A673 (cell line): ENCODE measurements at regions not wholly inside any gene's neighbourhood (a gene's known extent, or its start where the extent isn't known, plus 50 kb on each side); places are given as distances from the start of the nearest gene placed in this dataset.

ENCODE experiments used
- BruUV-seq: library from RNA; stranded (reverse); fragments of 400-500 nt; replicated peaks from 2 replicates; lab custom pipeline; 2021; lab: Mats Ljungman, UMichigan
- CTCF ChIA-PET: fragments of 300-600 bp; sonication (Branson Sonifier 250); formaldehyde crosslinking; loops from one replicate; lab custom pipeline; 2022; ENCODE audit warnings: antibody characterized with exemption; lab: Charles Lee
- POLR2A ChIA-PET: fragments of 300-600 bp; sonication (Branson Sonifier 250); formaldehyde crosslinking; loops from one replicate; lab custom pipeline; 2022; ENCODE audit warnings: antibody characterized with exemption; ENCODE audit not compliant: low non-redundant PET; lab: Charles Lee
- DNase-seq: peaks from one replicate; pipeline ENCODE4 v3.0.0-alpha.2; 2015; ENCODE audit warnings: low spot score
- H3K27ac ChIP-seq: fragments of 200-600 bp; sonication (generic); 2 replicates; pipeline ENCODE4 v1.5.1; 2016; ENCODE audit warnings: mixed run types, low read depth, mild to moderate bottlenecking, mixed read lengths, antibody characterized with exemption, low read length; ENCODE audit not compliant: poor library complexity, severe bottlenecking
- H3K27me3 ChIP-seq: fragments of 200-600 bp; sonication (generic); replicated peaks from 2 replicates; pipeline ENCODE4 v1.6.1; 2017; ENCODE audit warnings: mixed run types, low read depth, mild to moderate bottlenecking, mixed read lengths, antibody characterized with exemption, low read length; ENCODE audit not compliant: insufficient read depth, poor library complexity
- H3K36me3 ChIP-seq: fragments of 200-600 bp; sonication (generic); 2 replicates; pipeline ENCODE4 v1.6.1; 2016; ENCODE audit warnings: mixed run types, mild to moderate bottlenecking, mixed read lengths, antibody characterized with exemption, low read length; ENCODE audit not compliant: insufficient read depth, poor library complexity, severe bottlenecking
- H3K4me1 ChIP-seq: fragments of 200-600 bp; sonication (generic); 2 replicates; pipeline ENCODE4 v1.6.1; 2017; ENCODE audit warnings: mixed run types, mild to moderate bottlenecking, mixed read lengths, antibody characterized with exemption, low read length; ENCODE audit not compliant: insufficient read depth, poor library complexity, severe bottlenecking
- H3K4me3 ChIP-seq: fragments of 200-600 bp; sonication (generic); 2 replicates; pipeline ENCODE4 v1.5.1; 2016; ENCODE audit warnings: low read depth, mixed run types, mild to moderate bottlenecking, mixed read lengths, low read length; ENCODE audit not compliant: poor library complexity, severe bottlenecking
- H3K9me3 ChIP-seq: fragments of 200-600 bp; sonication (generic); 2 replicates; pipeline ENCODE4 v1.6.1; 2016; ENCODE audit warnings: mixed run types, low read depth, mild to moderate bottlenecking, mixed read lengths, antibody characterized with exemption, low read length; ENCODE audit not compliant: poor library complexity, severe bottlenecking
- CTCF ChIP-seq: fragments of 300-800, 200-600 bp; sonication (generic); conservative IDR thresholded peaks from 2 replicates; pipeline ENCODE4 v1.5.1; 2017; ENCODE audit warnings: low read depth, mild to moderate bottlenecking, antibody characterized with exemption, low read length, moderate library complexity, mixed read lengths
- EZH2 ChIP-seq: fragments of 200-600 bp; sonication (generic); IDR thresholded peaks from 2 replicates; pipeline ENCODE4 v1.6.1; 2017; ENCODE audit warnings: borderline replicate concordance, low read depth, mild to moderate bottlenecking, mixed read lengths, antibody characterized with exemption, low read length; ENCODE audit not compliant: poor library complexity, severe bottlenecking
- intact Hi-C: fragments of 100-400 bp; cut with micrococcal nuclease; formaldehyde crosslinking; loops from one replicate; pipeline ENCODE4 v1.10.0; 2022; ENCODE audit not compliant: unreplicated experiment

DNA sequence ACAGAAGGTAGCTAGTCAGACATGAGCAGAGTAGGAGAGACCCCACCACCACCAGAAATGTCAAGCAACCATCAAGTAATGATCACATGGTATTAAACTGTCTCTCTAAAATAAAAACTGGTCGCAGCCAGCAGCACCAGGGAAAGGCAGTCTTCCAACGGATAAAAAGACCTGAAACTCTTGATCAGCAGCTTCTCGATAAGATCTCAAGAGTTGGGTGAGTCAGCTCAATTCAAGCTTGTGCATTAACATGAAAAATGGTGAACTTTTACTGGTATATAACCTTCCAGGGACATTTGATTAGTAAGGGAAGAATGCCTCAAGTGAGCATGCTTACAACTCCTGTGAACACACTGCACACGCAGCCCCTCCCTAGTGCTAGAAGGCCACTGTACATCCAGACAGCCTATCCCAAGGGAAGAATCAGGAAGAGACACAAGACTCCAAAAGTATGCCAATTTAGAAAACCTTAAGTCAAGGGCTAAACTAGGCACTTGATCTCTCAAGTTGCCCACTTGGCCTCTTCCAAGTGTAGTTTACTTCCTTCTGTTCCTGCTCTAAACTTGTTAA is 270.0 kb upstream of the GNPDA2 start:
- CTCF ChIA-PET, result no interaction called here
- DNase-seq, result no peak

GRCh38 chr4:44988011-44988410 is 261.7 kb upstream of the GNPDA2 start:
- no peaks in the 10 kb centered on the region for H3K4me1 ChIP-seq
- H3K27me3 ChIP-seq, result no peaks in the 10 kb centered on the region
- no TSS peak for BruUV-seq
- ChIA-PET CTCF (no interaction called here), POLR2A (no interaction called here)
- no peak for DNase-seq
- H3K9me3 ChIP-seq, result peaks cover 3% of the 10 kb centered on the region
- TF ChIP-seq EZH2, result no peak
- no peak for TF ChIP-seq CTCF
- H3K36me3 ChIP-seq, result no peaks in the 10 kb centered on the region
- no peak overlapping the region for H3K4me3 ChIP-seq
- intact Hi-C loops, result no loop called here
- no peak overlapping the region for H3K27ac ChIP-seq

More for the DNA sequence above, 270.0 kb upstream of the GNPDA2 start:
- Histone ChIP-seq H3K27ac (no peak overlapping the region), H3K36me3 (no peaks in the 10 kb centered on the region), H3K27me3 (no peaks in the 10 kb centered on the region), H3K9me3 (peaks cover 1% of the 10 kb centered on the region), H3K4me1 (no peaks in the 10 kb centered on the region), H3K4me3 (no peak overlapping the region)
- TF ChIP-seq EZH2, result no peak
- no peak for TF ChIP-seq CTCF
- POLR2A ChIA-PET, result interaction anchor here (0.5 kb wide), 1 partner anchor 125 kb away, joined by 3 read pairs; no protein-coding TSS in a partner anchor
- intact Hi-C loops, result no loop called here
- no TSS peak for BruUV-seq

DNA sequence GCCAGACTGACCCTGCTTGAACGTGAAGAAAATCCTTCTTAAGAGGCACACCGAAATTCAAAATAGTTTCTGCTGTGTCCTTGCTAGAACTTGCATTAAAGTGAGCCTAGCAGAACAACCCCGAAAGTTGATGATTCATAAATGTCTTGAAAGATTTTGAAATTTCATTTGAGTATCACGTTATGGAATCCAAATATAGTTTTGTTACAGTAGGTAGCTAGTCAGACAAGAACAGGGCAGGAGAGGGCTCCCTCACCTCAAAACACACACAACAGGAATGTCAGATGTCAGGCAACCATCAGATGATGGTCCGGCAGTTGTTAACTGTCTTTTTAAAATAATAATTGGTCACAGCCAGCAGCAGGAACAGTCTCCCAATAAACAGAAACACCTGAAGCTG is 259.6 kb upstream of the GNPDA2 start:
- Histone ChIP-seq H3K36me3 (no peaks in the 10 kb centered on the region), H3K27me3 (no peaks in the 10 kb centered on the region), H3K27ac (no peak overlapping the region), H3K9me3 (no peaks in the 10 kb centered on the region), H3K4me1 (no peaks in the 10 kb centered on the region), H3K4me3 (no peak overlapping the region)
- no peak for TF ChIP-seq EZH2
- TF ChIP-seq CTCF, result no peak
- DNase-seq, result no peak
- intact Hi-C loops, result no loop called here
- CTCF ChIA-PET, result no interaction called here
- POLR2A ChIA-PET, result no interaction called here
- no TSS peak for BruUV-seq
